Right kidney (tissue), 1 donor: ENCODE measurements at regions not wholly inside any gene's neighbourhood (a gene's known extent, or its start where the extent isn't known, plus 50 kb on each side); places are given as distances from the start of the nearest gene placed in this dataset.
"Not testable (repeated sequence)": the region's sequence is repeated elsewhere in the genome, so short reads cannot be mapped to it uniquely, and the experiment has no call there.

ENCODE experiments used
- DNase-seq: peaks from one replicate; pipeline ENCODE4 v3.0.0-alpha.2; 2016

GRCh38 chr2:21890716-21891115 is 766.9 kb downstream of the TDRD15 start:
- no peak for DNase-seq

GRCh38 chr2:21891191-21891590 is 767.4 kb downstream of the TDRD15 start:
- DNase-seq = peak; percentile 2

GRCh38 chr2:21892140-21892539 is 768.4 kb downstream of the TDRD15 start:
- no peak for DNase-seq

- no peak for DNase-seq
Observed at GRCh38 chr2:21895200-21895599, 771.4 kb downstream of the TDRD15 start.

GRCh38 chr2:21908712-21909380 is 785.1 kb downstream of the TDRD15 start:
- not testable (repeated sequence) for DNase-seq

GRCh38 chr2:21910832-21911507 is 787.2 kb downstream of the TDRD15 start:
- DNase-seq = no peak

GRCh38 chr2:21912405-21912804 is 788.6 kb downstream of the TDRD15 start:
- DNase-seq = no peak

GRCh38 chr2:21915201-21915600 is 791.4 kb downstream of the TDRD15 start:
- no peak for DNase-seq

GRCh38 chr2:21916934-21917522 is 793.3 kb downstream of the TDRD15 start:
- peak; percentile 16 for DNase-seq

GRCh38 chr2:21920721-21921120 is 797.0 kb downstream of the TDRD15 start:
- no peak for DNase-seq

- no peak for DNase-seq
Observed at GRCh38 chr2:21924640-21925285, 801.0 kb downstream of the TDRD15 start.

GRCh38 chr2:21928292-21928691 is 804.5 kb downstream of the TDRD15 start:
- DNase-seq = no peak

GRCh38 chr2:21930226-21930625 is 806.5 kb downstream of the TDRD15 start:
- DNase-seq = no peak

GRCh38 chr2:21939967-21940366 is 816.2 kb downstream of the TDRD15 start:
- DNase-seq = no peak

GRCh38 chr2:21944536-21944935 is 820.8 kb downstream of the TDRD15 start:
- DNase-seq = no peak

- DNase-seq = no peak
Observed at GRCh38 chr2:21945658-21946057, 821.9 kb downstream of the TDRD15 start.

GRCh38 chr2:21947046-21947445 is 823.3 kb downstream of the TDRD15 start:
- DNase-seq = no peak

GRCh38 chr2:21966139-21966538 is 842.4 kb downstream of the TDRD15 start:
- DNase-seq = no peak

GRCh38 chr2:21970971-21971370 is 847.2 kb downstream of the TDRD15 start:
- DNase-seq = no peak

GRCh38 chr2:21972586-21972985 is 848.8 kb downstream of the TDRD15 start:
- no peak for DNase-seq

GRCh38 chr2:21981127-21981526 is 857.4 kb downstream of the TDRD15 start:
- no peak for DNase-seq

- DNase-seq = no peak
Observed at GRCh38 chr2:21993002-21993401, 869.2 kb downstream of the TDRD15 start.

- no peak for DNase-seq
Observed at GRCh38 chr2:21996339-21996738, 872.6 kb downstream of the TDRD15 start.
